GM12878 (cell line): ENCODE measurements at regions not wholly inside any gene's neighbourhood (a gene's known extent, or its start where the extent isn't known, plus 50 kb on each side); places are given as distances from the start of the nearest gene placed in this dataset.

ENCODE experiments used
- ATAC-seq: fragments of 200-7000 bp; cut with Tn5 transposase; 3 replicates; pipeline ENCODE4 v1.9.1; 2020; ENCODE audit warnings: mild to moderate bottlenecking, moderate library complexity
- BruUV-seq: library from RNA; stranded (reverse); fragments of 400-500 nt; replicated peaks from 2 replicates; lab custom pipeline; 2021; lab: Mats Ljungman, UMichigan
- CTCF ChIA-PET: fragments of 300-600 bp; sonication (Branson Sonifier 250); formaldehyde crosslinking; extraction: SDS; loops from one replicate; lab custom pipeline; 2021; ENCODE audit warnings: inconsistent platforms; lab: Yijun Ruan, JAX
- POLR2A ChIA-PET: fragments of 350-600 bp; formaldehyde crosslinking; extraction: SDS; loops from one replicate; lab custom pipeline; 2021; ENCODE audit warnings: inconsistent platforms; lab: Charles Lee
- RAD21 ChIA-PET: fragments of 300-600 bp; sonication (Branson Sonifier 250); formaldehyde crosslinking; loops from one replicate; lab custom pipeline; 2023; ENCODE audit warnings: antibody characterized with exemption; ENCODE audit not compliant: unreplicated experiment; lab: Charles Lee
- SMC1A ChIA-PET: fragments of 300-600 bp; sonication (Branson Sonifier 250); formaldehyde crosslinking; loops from one replicate; lab custom pipeline; 2023; ENCODE audit not compliant: unreplicated experiment, uncharacterized antibody; lab: Charles Lee
- DNase-seq: peaks from one replicate; pipeline ENCODE4 v3.0.0-alpha.2; 2011; ENCODE audit warnings: low read depth, low spot score
- FAIRE-seq: peaks from 3 replicates; lab custom pipeline; 2011; peaks lifted over from hg19 to GRCh38; lab: Jason Lieb, UNC
- H2AFZ ChIP-seq: 2 replicates; pipeline ENCODE4 v1.6.0; 2011; ENCODE audit warnings: low read depth, low read length, control low read depth; ENCODE audit not compliant: control insufficient read depth
- H3K27ac ChIP-seq: 2 replicates; pipeline ENCODE4 v1.5.1; 2011; ENCODE audit warnings: control low read depth; ENCODE audit not compliant: control insufficient read depth, insufficient read depth
- H3K27me3 ChIP-seq, 2 experiments: replicated peaks in 1 of 2; 2 replicates each; pipeline versions ENCODE4 v1.6.0 to v1.6.1; 2011; ENCODE audit warnings: low read length in 1 of 2; ENCODE audit not compliant: control insufficient read depth in 2 of 2, insufficient read depth in 2 of 2
- H3K36me3 ChIP-seq, 2 experiments: 2 replicates each; pipeline ENCODE4 v1.5.1; 2011; ENCODE audit warnings: low read length in 1 of 2; ENCODE audit not compliant: control insufficient read depth in 2 of 2, insufficient read depth in 2 of 2
- H3K4me1 ChIP-seq: 2 replicates; pipeline ENCODE4 v1.6.1; 2011; ENCODE audit warnings: mild to moderate bottlenecking, low read length, moderate library complexity, mixed read lengths; ENCODE audit not compliant: control insufficient read depth, insufficient read depth
- H3K4me2 ChIP-seq: 2 replicates; pipeline ENCODE4 v1.6.0; 2011; ENCODE audit warnings: control low read depth; ENCODE audit not compliant: control insufficient read depth, insufficient read depth
- H3K4me3 ChIP-seq: fragments of 200-600 bp; sonication (generic); 2 replicates; pipeline ENCODE4 v1.5.1; 2016
- H3K79me2 ChIP-seq: 2 replicates; pipeline ENCODE4 v1.6.0; 2011; ENCODE audit warnings: low read length; ENCODE audit not compliant: control insufficient read depth, insufficient read depth
- H3K9ac ChIP-seq: 2 replicates; pipeline ENCODE4 v1.8.0; 2011; ENCODE audit warnings: low read length, control low read depth, mixed read lengths; ENCODE audit not compliant: control insufficient read depth, insufficient read depth
- H3K9me3 ChIP-seq: replicated peaks from 3 replicates; pipeline ENCODE4 v1.5.1; 2011; ENCODE audit warnings: mild to moderate bottlenecking, low read length; ENCODE audit not compliant: control insufficient read depth, insufficient read depth
- H4K20me1 ChIP-seq: 2 replicates; pipeline ENCODE4 v1.6.0; 2011; ENCODE audit not compliant: control insufficient read depth, insufficient read depth
- BMI1 ChIP-seq: fragments of 450-650 bp; IDR thresholded peaks from 2 replicates; pipeline ENCODE4 v1.6.1; 2016; ENCODE audit warnings: mild to moderate bottlenecking, moderate library complexity, borderline replicate concordance
- FOS ChIP-seq: IDR thresholded peaks from 3 replicates; pipeline ENCODE4 v1.6.1; 2011; ENCODE audit warnings: borderline replicate concordance; ENCODE audit not compliant: insufficient read length; ENCODE audit errors: extremely low read depth
- GABPA ChIP-seq: IDR thresholded peaks from 2 replicates; pipeline ENCODE4 v1.6.1; 2014; ENCODE audit warnings: antibody characterized with exemption, low read depth, mild to moderate bottlenecking, inconsistent platforms
- IRF3 ChIP-seq: fragments of 450-650 bp; IDR thresholded peaks from 2 replicates; pipeline ENCODE4 v1.6.1; 2014; ENCODE audit warnings: mild to moderate bottlenecking
- POLR2A ChIP-seq: IDR thresholded peaks from 2 replicates; pipeline ENCODE4 v1.6.1; 2011; ENCODE audit warnings: low read depth, mild to moderate bottlenecking, low read length
- RELA ChIP-seq: fragments of 450-650 bp; IDR thresholded peaks from 2 replicates; pipeline ENCODE4 v1.8.0; 2014; ENCODE audit warnings: borderline replicate concordance; ENCODE audit not compliant: partially characterized antibody
- RELB ChIP-seq: fragments of 450-650 bp; IDR thresholded peaks from 2 replicates; pipeline ENCODE4 v1.6.1; 2017; ENCODE audit warnings: low read depth, mild to moderate bottlenecking, moderate library complexity
- STAT3 ChIP-seq: IDR thresholded peaks from 2 replicates; pipeline ENCODE4 v1.6.1; 2011; ENCODE audit warnings: low read depth, low read length, improper control_type of control experiment
- TCF12 ChIP-seq: IDR thresholded peaks from 2 replicates; pipeline ENCODE4 v1.6.1; 2011; ENCODE audit warnings: low read depth, mild to moderate bottlenecking, low read length
- TCF7 ChIP-seq: IDR thresholded peaks from 2 replicates; pipeline ENCODE4 v1.6.1; 2014; ENCODE audit warnings: antibody characterized with exemption, borderline replicate concordance
- WGBS: methylation state at CpG from one replicate; pipeline ENCODE4 v1.1.6; 2016; ENCODE audit warnings: low lambda C conversion rate; ENCODE audit not compliant: insufficient replicate concordance, insufficient coverage; ENCODE audit errors: missing lambda C conversion rate; 5-methylcytosine and 5-hydroxymethylcytosine counted together
- in situ Hi-C: fragments of 300-500 bp; cut with MboI; formaldehyde crosslinking; loops from 9 replicates; pipeline ENCODE4 v1.14.3; 2018; ENCODE audit warnings: mixed read lengths
- intact Hi-C: fragments of 100-400 bp; cut with micrococcal nuclease; formaldehyde crosslinking; loops from one replicate; pipeline ENCODE4 v1.14.2; 2022; ENCODE audit not compliant: unreplicated experiment

DNA sequence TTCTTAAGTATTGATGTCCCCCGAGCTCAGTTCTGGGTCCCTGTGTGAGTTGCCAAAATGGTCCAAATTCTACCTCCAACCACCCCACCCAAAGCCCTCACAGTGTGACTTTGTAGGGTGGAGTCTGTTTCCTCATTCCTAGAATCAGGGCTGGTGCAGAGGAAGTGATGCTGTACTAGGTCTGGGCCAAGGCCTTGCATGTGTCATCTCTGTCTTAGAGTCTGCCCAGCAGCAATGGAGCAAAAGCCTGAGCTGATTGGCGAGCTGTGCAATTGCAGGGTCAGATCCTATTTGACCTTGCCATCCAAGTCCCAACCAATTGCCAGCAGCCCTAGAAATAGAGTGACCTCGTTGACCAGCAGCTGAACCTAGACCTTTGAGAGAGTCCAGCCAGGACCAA lies 97.0 kb upstream of the ANKRD10 start:
- WGBS = 8% methylated on average over 3 of the region's 3 CpGs
- ChIA-PET POLR2A (no interaction called here), CTCF (interaction anchor here (1.1 to 1.5 kb wide), 2 partner anchors 9 to 56 kb away, joined by 3 to 5 read pairs; no protein-coding TSS in a partner anchor), SMC1A (interaction anchor here (0.9 kb wide), 1 partner anchor 25 kb away, joined by 3 read pairs; no protein-coding TSS in a partner anchor), RAD21 (no interaction called here)
- TF ChIP-seq TCF7 (no peak), RELA (no peak), FOS (no peak), TCF12 (no peak), STAT3 (no peak), RELB (no peak), BMI1 (no peak), POLR2A (no peak), IRF3 (no peak), GABPA (no peak)
- H3K9me3 ChIP-seq = no peaks in the 10 kb centered on the region; the same call in 2 of the 3 replicates
- intact Hi-C loops (no loop called here), in situ Hi-C loops (no loop called here)
- no peak overlapping the region for H3K9ac ChIP-seq
- no peak overlapping the region for H3K4me2 ChIP-seq
- no peak overlapping the region for H3K27ac ChIP-seq
- no TSS peak for BruUV-seq
- ATAC-seq (peak; percentile 44), FAIRE-seq (no peak), DNase-seq (no peak)
- H2AFZ ChIP-seq = no peak overlapping the region
- H3K36me3 ChIP-seq = no peaks in the 10 kb centered on the region
- no peaks in the 10 kb centered on the region for H3K4me1 ChIP-seq
- H3K4me3 ChIP-seq = no peak overlapping the region
- H4K20me1 ChIP-seq = no peaks in the 10 kb centered on the region
- H3K79me2 ChIP-seq = no peaks in the 10 kb centered on the region
- H3K27me3 ChIP-seq = no peaks in the 10 kb centered on the region
